IMR-90 (cell line): ENCODE measurements at regions not wholly inside any gene's neighbourhood (a gene's known extent, or its start where the extent isn't known, plus 50 kb on each side); places are given as distances from the start of the nearest gene placed in this dataset.

Experiments used
- ATAC-seq: fragments of 200-7000 bp; cut with Tn5 transposase; 2 replicates; pipeline ENCODE4 v1.9.1; 2020; ENCODE audit warnings: low read depth, mild to moderate bottlenecking, moderate library complexity
- BruUV-seq: library from RNA; stranded (reverse); fragments of 400-500 nt; replicated peaks from 2 replicates; lab custom pipeline; 2021; lab: Mats Ljungman, UMichigan
- CTCF ChIA-PET: fragments of 300-600 bp; formaldehyde crosslinking; extraction: SDS; loops from one replicate; lab custom pipeline; 2021; ENCODE audit warnings: antibody characterized with exemption; lab: Yijun Ruan, JAX
- POLR2A ChIA-PET: fragments of 300-600 bp; sonication (Branson Sonifier 250); formaldehyde crosslinking; loops from one replicate; lab custom pipeline; 2022; ENCODE audit warnings: antibody characterized with exemption; ENCODE audit not compliant: unreplicated experiment; lab: Charles Lee
- DNase-seq: peaks from one replicate; pipeline ENCODE4 v3.0.0; 2013
- H2AFZ ChIP-seq: replicated peaks from 2 replicates; pipeline ENCODE3; 2013; ENCODE audit warnings: low read length, mild to moderate bottlenecking; ENCODE audit not compliant: poor library complexity
- H2AK5ac ChIP-seq: 2 replicates; pipeline ENCODE4 v1.6.1; 2013; ENCODE audit warnings: low read depth, low read length, inconsistent platforms
- H2AK9ac ChIP-seq: replicated peaks from 2 replicates; pipeline ENCODE3; 2013; ENCODE audit warnings: mild to moderate bottlenecking, low read depth, low read length, moderate library complexity; ENCODE audit not compliant: poor library complexity
- H2BK120ac ChIP-seq: 2 replicates; pipeline ENCODE4 v1.6.1; 2013; ENCODE audit warnings: low read depth, low read length, inconsistent platforms
- H2BK15ac ChIP-seq: 3 replicates; pipeline ENCODE4 v1.6.1; 2013; ENCODE audit warnings: low read depth, low read length, inconsistent platforms
- H2BK20ac ChIP-seq: 2 replicates; pipeline ENCODE4 v1.6.1; 2013; ENCODE audit warnings: low read depth, mild to moderate bottlenecking, inconsistent platforms, low read length, moderate library complexity
- H2BK5ac ChIP-seq: 2 replicates; pipeline ENCODE4 v1.6.1; 2013; ENCODE audit warnings: mild to moderate bottlenecking, low read depth, low read length, inconsistent platforms; ENCODE audit not compliant: poor library complexity, severe bottlenecking
- H3K14ac ChIP-seq: replicated peaks from 2 replicates; pipeline ENCODE4 v1.6.1; 2013; ENCODE audit warnings: low read depth, low read length, inconsistent platforms
- H3K18ac ChIP-seq: 2 replicates; pipeline ENCODE4 v1.6.1; 2013; ENCODE audit warnings: low read depth, low read length, control low read depth
- H3K23ac ChIP-seq: 2 replicates; pipeline ENCODE4 v1.6.1; 2013; ENCODE audit warnings: low read depth, low read length, inconsistent platforms
- H3K27ac ChIP-seq: 2 replicates; pipeline ENCODE4 v1.5.1; 2013; ENCODE audit warnings: mild to moderate bottlenecking, control low read depth, low read length; ENCODE audit not compliant: insufficient read depth
- H3K27me3 ChIP-seq: 2 replicates; pipeline ENCODE4 v1.6.1; 2013; ENCODE audit warnings: low read length; ENCODE audit not compliant: control insufficient read depth, insufficient read depth
- H3K36me3 ChIP-seq: 2 replicates; pipeline ENCODE4 v1.6.1; 2013; ENCODE audit warnings: low read length, mixed read lengths; ENCODE audit not compliant: control insufficient read depth, insufficient read depth
- H3K4ac ChIP-seq: 2 replicates; pipeline ENCODE4 v1.6.1; 2013; ENCODE audit warnings: low read depth, low read length, inconsistent platforms
- H3K4me1 ChIP-seq: 2 replicates; pipeline ENCODE4 v1.6.1; 2013; ENCODE audit warnings: low read length, mixed read lengths; ENCODE audit not compliant: control insufficient read depth, insufficient read depth
- H3K4me2 ChIP-seq: 2 replicates; pipeline ENCODE4 v1.6.1; 2013; ENCODE audit warnings: low read depth, mild to moderate bottlenecking, control low read depth, low read length, moderate library complexity
- H3K4me3 ChIP-seq: 2 replicates; pipeline ENCODE4 v1.5.1; 2013; ENCODE audit warnings: low read depth, mild to moderate bottlenecking, control low read depth, low read length, moderate library complexity; ENCODE audit not compliant: insufficient read depth
- H3K56ac ChIP-seq: 2 replicates; pipeline ENCODE4 v1.6.1; 2013; ENCODE audit warnings: low read length, inconsistent platforms; ENCODE audit not compliant: insufficient read depth; ENCODE audit errors: extremely low read depth
- H3K79me1 ChIP-seq, 2 experiments: 2 replicates each; pipeline ENCODE4 v1.6.1; 2013; ENCODE audit warnings: low read length in 2 of 2, inconsistent platforms in 1 of 2, low read depth in 1 of 2
- H3K9ac ChIP-seq: 2 replicates; pipeline ENCODE4 v1.6.1; 2013; ENCODE audit warnings: low read depth, low read length, control low read depth
- H3K9me1 ChIP-seq: 2 replicates; pipeline ENCODE4 v1.6.1; 2013; ENCODE audit warnings: low read length, inconsistent platforms; ENCODE audit not compliant: insufficient read depth
- H3K9me3 ChIP-seq: 2 replicates; pipeline ENCODE4 v1.6.1; 2013; ENCODE audit warnings: low read length; ENCODE audit not compliant: control insufficient read depth, insufficient read depth
- H4K20me1 ChIP-seq: 2 replicates; pipeline ENCODE4 v1.6.1; 2013; ENCODE audit warnings: low read length, inconsistent platforms; ENCODE audit not compliant: insufficient read depth
- H4K5ac ChIP-seq: 2 replicates; pipeline ENCODE4 v1.6.1; 2013; ENCODE audit warnings: mild to moderate bottlenecking, low read depth, low read length, control low read depth
- H4K8ac ChIP-seq, 2 experiments: 2 replicates each; pipeline ENCODE4 v1.6.1; 2013; ENCODE audit warnings: low read depth in 2 of 2, low read length in 2 of 2, control low read depth in 1 of 2, inconsistent platforms in 1 of 2
- H4K91ac ChIP-seq: 2 replicates; pipeline ENCODE4 v1.6.1; 2013; ENCODE audit warnings: low read depth, low read length, inconsistent platforms; ENCODE audit not compliant: insufficient read depth
- BHLHE40 ChIP-seq: fragments of 150-350 bp; IDR thresholded peaks from 2 replicates; pipeline ENCODE4 v1.6.1; 2016; ENCODE audit warnings: mild to moderate bottlenecking, low read depth, low read length
- CEBPB ChIP-seq: IDR thresholded peaks from 2 replicates; pipeline ENCODE4 v1.6.1; 2012; ENCODE audit warnings: low read depth, low read length, improper control_type of control experiment
- CHD1 ChIP-seq: IDR thresholded peaks from 2 replicates; pipeline ENCODE4 v1.6.1; 2012; ENCODE audit warnings: low read depth, low read length, improper control_type of control experiment
- CTCF ChIP-seq: conservative IDR thresholded peaks from 2 replicates; pipeline ENCODE4 v1.5.1; 2012; ENCODE audit warnings: mild to moderate bottlenecking, low read depth, low read length, improper control_type of control experiment
- FOS ChIP-seq: fragments of 150-350 bp; IDR thresholded peaks from 2 replicates; pipeline ENCODE4 v1.6.1; 2016; ENCODE audit warnings: low read depth, low read length
- MAFK ChIP-seq: IDR thresholded peaks from 2 replicates; pipeline ENCODE4 v1.6.1; 2012; ENCODE audit warnings: low read depth, low read length, improper control_type of control experiment
- MAZ ChIP-seq: IDR thresholded peaks from 2 replicates; pipeline ENCODE4 v1.6.1; 2012; ENCODE audit warnings: low read depth, mild to moderate bottlenecking, low read length, improper control_type of control experiment, moderate library complexity, borderline replicate concordance
- MXI1 ChIP-seq: IDR thresholded peaks from 2 replicates; pipeline ENCODE4 v1.6.1; 2012; ENCODE audit warnings: low read depth, mild to moderate bottlenecking, low read length, moderate library complexity, borderline replicate concordance
- NFE2L2 ChIP-seq: fragments of 150-350 bp; IDR thresholded peaks from 2 replicates; pipeline ENCODE4 v1.6.1; 2016; ENCODE audit warnings: low read depth, mild to moderate bottlenecking, low read length
- POLR2A ChIP-seq: IDR thresholded peaks from 2 replicates; pipeline ENCODE4 v1.6.1; 2012; ENCODE audit warnings: mild to moderate bottlenecking, low read depth, low read length
- RAD21 ChIP-seq: IDR thresholded peaks from 2 replicates; pipeline ENCODE4 v1.6.1; 2012; ENCODE audit warnings: low read length, improper control_type of control experiment
- RCOR1 ChIP-seq: IDR thresholded peaks from 2 replicates; pipeline ENCODE4 v1.6.1; 2012; ENCODE audit warnings: mild to moderate bottlenecking, low read length, improper control_type of control experiment; ENCODE audit not compliant: insufficient replicate concordance
- RFX5 ChIP-seq: IDR thresholded peaks from 2 replicates; pipeline ENCODE4 v1.8.0; 2012; ENCODE audit warnings: low read depth, mild to moderate bottlenecking, low read length, moderate library complexity
- SMC3 ChIP-seq: fragments of 150-350 bp; IDR thresholded peaks from 2 replicates; pipeline ENCODE4 v1.6.1; 2016; ENCODE audit warnings: low read depth, mild to moderate bottlenecking, antibody characterized with exemption, low read length, moderate library complexity
- USF2 ChIP-seq: fragments of 150-350 bp; IDR thresholded peaks from 2 replicates; pipeline ENCODE4 v1.6.1; 2017; ENCODE audit warnings: mild to moderate bottlenecking, antibody characterized with exemption, low read length, low read depth
- WGBS, 2 experiments: methylation state at CpG; one replicate each; pipeline versions ENCODE4 v1.1.5 to v1.1.7; 2013; ENCODE audit warnings: missing lambda C conversion rate in 2 of 2; ENCODE audit not compliant: insufficient read length in 1 of 2; ENCODE audit errors: extremely low coverage in 2 of 2; 5-methylcytosine and 5-hydroxymethylcytosine counted together
- dilution Hi-C: fragments of 300-500 bp; cut with HindIII; formaldehyde crosslinking; loops from one replicate; pipeline ENCODE4 v1.14.3; 2018; ENCODE audit warnings: low sequenced_read_pairs; ENCODE audit not compliant: unreplicated experiment
- in situ Hi-C: fragments of 300-500 bp; cut with MboI; formaldehyde crosslinking; loops from 3 replicates; pipeline ENCODE4 v1.14.3; 2019; ENCODE audit warnings: low sequenced_read_pairs, inconsistent platforms, mixed read lengths
- intact Hi-C: fragments of 100-400 bp; cut with micrococcal nuclease; formaldehyde crosslinking; loops from 2 replicates; pipeline ENCODE4 v1.10.0; 2022

GRCh38 chr5:118687661-118688621, 300.4 kb downstream of the DTWD2 start:
- H3K56ac ChIP-seq, result no peak overlapping the region
- no peak overlapping the region for H3K23ac ChIP-seq
- H3K4ac ChIP-seq, result no peak overlapping the region
- WGBS, 2 experiments, result 67% methylated on average over 1 of the region's 5 CpGs; no CpG with 5 or more reads in 1 of the 2 experiments
- H2BK5ac ChIP-seq, result no peak overlapping the region
- H4K91ac ChIP-seq, result no peak overlapping the region
- no peak overlapping the region for H2AFZ ChIP-seq
- no peak for DNase-seq
- H2BK120ac ChIP-seq, result no peak overlapping the region
- H4K5ac ChIP-seq, result no peak overlapping the region
- H3K9me3 ChIP-seq, result peaks cover 7% of the 10 kb centered on the region
- no TSS peak for BruUV-seq
- intact Hi-C loops, result no loop called here
- in situ Hi-C loops, result no loop called here
- no peak for ATAC-seq
- no peaks in the 10 kb centered on the region for H3K27me3 ChIP-seq
- H2AK9ac ChIP-seq, result no peak overlapping the region
- H3K4me1 ChIP-seq, result no peaks in the 10 kb centered on the region
- H3K79me1 ChIP-seq, result no peaks in the 10 kb centered on the region
- no peaks in the 10 kb centered on the region for H3K9me1 ChIP-seq
- H3K4me3 ChIP-seq, result no peak overlapping the region
- no peaks in the 10 kb centered on the region for H4K20me1 ChIP-seq
- H2BK20ac ChIP-seq, result no peak overlapping the region
- dilution Hi-C loops, result no loop called here
- H3K9ac ChIP-seq, result no peak overlapping the region
- H2AK5ac ChIP-seq, result no peak overlapping the region
- H3K27ac ChIP-seq, result no peak overlapping the region
- H3K36me3 ChIP-seq, result no peaks in the 10 kb centered on the region
- no peak overlapping the region for H3K4me2 ChIP-seq
- H3K18ac ChIP-seq, result no peak overlapping the region
- H4K8ac ChIP-seq, result no peak overlapping the region
- no peak overlapping the region for H3K14ac ChIP-seq
- H2BK15ac ChIP-seq, result no peak overlapping the region
- POLR2A ChIA-PET, result no interaction called here
- CTCF ChIA-PET, result no interaction called here
- TF ChIP-seq CEBPB (no peak), POLR2A (no peak), USF2 (no peak), FOS (no peak), CTCF (no peak), NFE2L2 (no peak), MAFK (no peak), RAD21 (no peak), RFX5 (no peak), RCOR1 (no peak), MXI1 (no peak), SMC3 (no peak), BHLHE40 (no peak), CHD1 (no peak), MAZ (no peak)
